HepG2 (cell line): ENCODE measurements at regions not wholly inside any gene's neighbourhood (a gene's known extent, or its start where the extent isn't known, plus 50 kb on each side); places are given as distances from the start of the nearest gene placed in this dataset.

Experiments
- ATAC-seq: fragments of 200-7000 bp; cut with Tn5 transposase; 3 replicates; pipeline ENCODE4 v1.9.1; 2020; ENCODE audit warnings: mild to moderate bottlenecking, moderate library complexity
- BruUV-seq: library from RNA; stranded (reverse); fragments of 400-500 nt; replicated peaks from 2 replicates; lab custom pipeline; 2021; lab: Mats Ljungman, UMichigan
- CTCF ChIA-PET: fragments of 300-600 bp; formaldehyde crosslinking; extraction: SDS; loops from one replicate; lab custom pipeline; 2021; ENCODE audit warnings: low total read pairs, inconsistent platforms, low intra/inter-chr PET ratio; lab: Yijun Ruan, JAX
- POLR2A ChIA-PET: fragments of 350-600 bp; sonication (Branson Sonifier 250); formaldehyde crosslinking; loops from one replicate; lab custom pipeline; 2020; ENCODE audit warnings: antibody characterized with exemption, inconsistent platforms; lab: Yijun Ruan, JAX
- DNase-seq: peaks from one replicate; pipeline ENCODE4 v3.0.0-alpha.2; 2015; ENCODE audit warnings: low spot score
- FAIRE-seq: peaks from 3 replicates; lab custom pipeline; 2011; peaks lifted over from hg19 to GRCh38; lab: Jason Lieb, UNC
- H2AFZ ChIP-seq: one replicate; pipeline ENCODE4 v1.6.1; 2011; ENCODE audit warnings: low read length, inconsistent platforms
- H3K27ac ChIP-seq: fragments of 300-600 bp; 3 replicates; pipeline ENCODE4 v1.8.0; 2011; ENCODE audit warnings: mixed run types, mild to moderate bottlenecking, mixed read lengths, low read length, inconsistent platforms; ENCODE audit not compliant: insufficient read depth; ENCODE audit errors: extremely low read length
- H3K27me3 ChIP-seq, 2 experiments: fragments of 200-600 bp in 1 of 2; 2 replicates in 1 of 2; 3 replicates in 1 of 2; pipeline versions ENCODE4 v1.6.0 to v1.8.0; 2011; ENCODE audit warnings: low read length in 2 of 2, mild to moderate bottlenecking in 2 of 2, moderate library complexity in 2 of 2, inconsistent platforms in 1 of 2; ENCODE audit not compliant: insufficient read depth in 2 of 2, control insufficient read depth in 1 of 2
- H3K36me3 ChIP-seq, 2 experiments: fragments of 200-600 bp in 1 of 2; replicated peaks in 1 of 2; 2 replicates in 1 of 2; 3 replicates in 1 of 2; pipeline versions ENCODE4 v1.5.1 to v1.8.0; 2011; ENCODE audit warnings: low read length in 2 of 2, inconsistent platforms in 1 of 2; ENCODE audit not compliant: insufficient read depth in 2 of 2, control insufficient read depth in 1 of 2
- H3K4me1 ChIP-seq: 2 replicates; pipeline ENCODE4 v1.5.1; 2012; ENCODE audit warnings: low read length, inconsistent platforms; ENCODE audit not compliant: insufficient read depth
- H3K4me2 ChIP-seq: 2 replicates; pipeline ENCODE4 v1.6.0; 2011; ENCODE audit warnings: low read depth, low read length, inconsistent platforms
- H3K4me3 ChIP-seq, 3 experiments: fragments of 200-600 bp in 1 of 3; sonication (generic), shearing (Covaris generic) in 1 of 3; replicated peaks in 1 of 3; 2 replicates each; pipeline ENCODE4 v1.5.1; 2011 to 2016; ENCODE audit warnings: low read length in 3 of 3, inconsistent platforms in 2 of 3, low read depth in 2 of 3, mild to moderate bottlenecking in 2 of 3, control low read depth in 1 of 3, mixed read lengths in 1 of 3; ENCODE audit not compliant: insufficient read depth in 1 of 3
- H3K79me2 ChIP-seq: one replicate; pipeline ENCODE4 v1.6.1; 2011; ENCODE audit warnings: low read length, inconsistent platforms; ENCODE audit not compliant: insufficient read depth
- H3K9ac ChIP-seq: 2 replicates; pipeline ENCODE4 v1.6.0; 2011; ENCODE audit warnings: mild to moderate bottlenecking, low read depth, low read length, inconsistent platforms; ENCODE audit not compliant: insufficient read depth
- H3K9me3 ChIP-seq: 2 replicates; pipeline ENCODE4 v1.5.1; 2012; ENCODE audit warnings: mild to moderate bottlenecking, low read length
- H4K20me1 ChIP-seq: 2 replicates; pipeline ENCODE4 v1.6.0; 2011; ENCODE audit warnings: inconsistent platforms, mild to moderate bottlenecking, low read length, moderate library complexity; ENCODE audit not compliant: insufficient read depth
- DR1 ChIP-seq: sonication (generic); formaldehyde crosslinking; IDR thresholded peaks from 2 replicates; pipeline ENCODE4 v1.8.0; 2021; ENCODE audit warnings: mild to moderate bottlenecking, missing genetic modification reagents, inconsistent platforms
- EEA1 ChIP-seq: sonication (generic); formaldehyde crosslinking; IDR thresholded peaks from 2 replicates; pipeline ENCODE4 v1.5.1; 2020; ENCODE audit warnings: mild to moderate bottlenecking, missing genetic modification reagents, borderline replicate concordance
- EED ChIP-seq: sonication (generic); formaldehyde crosslinking; IDR thresholded peaks from 2 replicates; pipeline ENCODE4 v1.5.0; 2020; ENCODE audit warnings: mild to moderate bottlenecking, missing genetic modification reagents
- EP300 ChIP-seq, 3 experiments: sonication (generic) in 1 of 3; formaldehyde crosslinking in 1 of 3; IDR thresholded peaks; 2 replicates each; pipeline versions ENCODE4 v1.5.1 to v1.6.1; 2011 to 2020; ENCODE audit warnings: low read depth in 2 of 3, low read length in 2 of 3, borderline replicate concordance in 1 of 3, improper control_type of control experiment in 1 of 3, mild to moderate bottlenecking in 1 of 3, missing genetic modification reagents in 1 of 3, moderate library complexity in 1 of 3
- FOXC1 ChIP-seq: sonication (generic); formaldehyde crosslinking; IDR thresholded peaks from 2 replicates; pipeline ENCODE4 v1.8.0; 2022; ENCODE audit warnings: mild to moderate bottlenecking, missing genetic modification reagents, borderline replicate concordance
- NPAS2 ChIP-seq: sonication (generic); formaldehyde crosslinking; IDR thresholded peaks from 2 replicates; pipeline ENCODE4 v1.8.0; 2022; ENCODE audit warnings: mild to moderate bottlenecking, missing genetic modification reagents, borderline replicate concordance
- PTBP1 ChIP-seq: fragments of 200-400 bp; formaldehyde crosslinking; IDR thresholded peaks from 2 replicates; pipeline ENCODE4 v1.6.1; 2018; ENCODE audit warnings: low read length, low read depth; ENCODE audit not compliant: poor library complexity, severe bottlenecking
- SCMH1 ChIP-seq: sonication (generic); formaldehyde crosslinking; IDR thresholded peaks from 2 replicates; pipeline ENCODE4 v1.9.0; 2021; ENCODE audit warnings: missing genetic modification reagents, mild to moderate bottlenecking, borderline replicate concordance
- SOX5 ChIP-seq: IDR thresholded peaks from 2 replicates; pipeline ENCODE4 v1.6.1; 2016; ENCODE audit warnings: borderline replicate concordance
- ZNF501 ChIP-seq: sonication (generic); formaldehyde crosslinking; IDR thresholded peaks from 2 replicates; pipeline ENCODE4 v1.5.1; 2020; ENCODE audit warnings: mild to moderate bottlenecking, moderate library complexity, missing genetic modification reagents
- ZNF614 ChIP-seq: IDR thresholded peaks from 2 replicates; pipeline ENCODE4 v1.6.1; 2018; ENCODE audit warnings: missing biosample characterization, missing genetic modification reagents, inconsistent platforms, borderline replicate concordance
- ZNF724P ChIP-seq: sonication (generic); formaldehyde crosslinking; IDR thresholded peaks from 2 replicates; pipeline ENCODE4 v1.8.0; 2022; ENCODE audit warnings: missing genetic modification reagents, borderline replicate concordance
- WGBS: methylation state at CpG from one replicate; pipeline ENCODE4 v1.1.6; 2017; ENCODE audit warnings: low lambda C conversion rate; 5-methylcytosine and 5-hydroxymethylcytosine counted together
- in situ Hi-C: cut with HindIII; loops from 2 replicates; pipeline ENCODE4 v1.10.0; 2017; ENCODE audit warnings: low pct_unique_long_range_greater_than_20kb; ENCODE audit not compliant: extremely low pct_ligation_motif_present
- intact Hi-C: fragments of 100-400 bp; cut with micrococcal nuclease; formaldehyde crosslinking; loops from one replicate; pipeline ENCODE4 v1.10.0; 2022; ENCODE audit not compliant: unreplicated experiment
- TF ChIP-seq, protein P1 (sequence below): sonication (generic); formaldehyde crosslinking; conservative IDR thresholded peaks from 2 replicates; pipeline ENCODE4 v1.4.0; 2020; ENCODE audit warnings: missing genetic modification reagents
- TF ChIP-seq, protein P2 (sequence below): sonication (generic); formaldehyde crosslinking; IDR thresholded peaks from 2 replicates; pipeline ENCODE4 v1.5.0; 2020; ENCODE audit warnings: missing genetic modification reagents

DNA sequence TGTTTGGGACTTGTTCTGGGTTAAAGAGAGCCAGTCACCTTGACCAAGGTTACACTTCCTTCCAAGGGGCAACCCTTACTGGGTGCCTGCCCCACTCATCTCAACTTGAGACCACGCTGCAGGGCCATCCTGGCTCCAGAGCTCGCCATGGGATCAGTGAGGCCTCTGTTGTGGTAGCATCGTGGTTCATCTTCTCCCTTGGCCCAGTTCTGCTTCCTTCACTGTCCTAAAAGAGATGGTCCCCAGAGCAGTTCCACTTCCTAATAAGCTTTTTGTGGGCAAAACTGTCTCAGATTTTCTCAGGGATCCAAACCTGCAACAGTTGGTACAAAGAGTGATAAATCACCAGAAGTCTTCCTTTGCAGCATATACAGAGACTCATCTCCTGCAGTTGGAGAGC lies 165.9 kb upstream of the TMEM260 start:
- DNase-seq: no peak
- CTCF ChIA-PET: no interaction called here
- H3K9me3 ChIP-seq: no peaks in the 10 kb centered on the region
- ATAC-seq: no peak
- no peak overlapping the region for H3K9ac ChIP-seq
- TF ChIP-seq EP300 (IDR thresholded peaks at IDR 0.05; ENCODE audit: low read depth in 2 of 2, low read length in 2 of 2) (no peak), EP300 (CRISPR knock-in tag; IDR thresholded peaks at IDR 0.05; ENCODE audit: borderline replicate concordance) (no peak), NPAS2 (CRISPR knock-in tag) (no peak), SCMH1 (CRISPR knock-in tag) (no peak), PTBP1 (no peak), DR1 (CRISPR knock-in tag) (no peak), SOX5 (CRISPR knock-in tag) (no peak), ZNF614 (CRISPR knock-in tag) (no peak), EEA1 (CRISPR knock-in tag) (no peak), ZNF724P (CRISPR knock-in tag) (no peak), FOXC1 (CRISPR knock-in tag) (no peak), ZNF501 (CRISPR knock-in tag) (no peak), EED (CRISPR knock-in tag) (no peak)
- TF ChIP-seq, protein P1, sequence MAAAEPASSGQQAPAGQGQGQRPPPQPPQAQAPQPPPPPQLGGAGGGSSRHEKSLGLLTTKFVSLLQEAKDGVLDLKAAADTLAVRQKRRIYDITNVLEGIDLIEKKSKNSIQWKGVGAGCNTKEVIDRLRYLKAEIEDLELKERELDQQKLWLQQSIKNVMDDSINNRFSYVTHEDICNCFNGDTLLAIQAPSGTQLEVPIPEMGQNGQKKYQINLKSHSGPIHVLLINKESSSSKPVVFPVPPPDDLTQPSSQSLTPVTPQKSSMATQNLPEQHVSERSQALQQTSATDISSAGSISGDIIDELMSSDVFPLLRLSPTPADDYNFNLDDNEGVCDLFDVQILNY (CRISPR knock-in tag): no peak
- TF ChIP-seq, protein P2, sequence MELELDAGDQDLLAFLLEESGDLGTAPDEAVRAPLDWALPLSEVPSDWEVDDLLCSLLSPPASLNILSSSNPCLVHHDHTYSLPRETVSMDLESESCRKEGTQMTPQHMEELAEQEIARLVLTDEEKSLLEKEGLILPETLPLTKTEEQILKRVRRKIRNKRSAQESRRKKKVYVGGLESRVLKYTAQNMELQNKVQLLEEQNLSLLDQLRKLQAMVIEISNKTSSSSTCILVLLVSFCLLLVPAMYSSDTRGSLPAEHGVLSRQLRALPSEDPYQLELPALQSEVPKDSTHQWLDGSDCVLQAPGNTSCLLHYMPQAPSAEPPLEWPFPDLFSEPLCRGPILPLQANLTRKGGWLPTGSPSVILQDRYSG (CRISPR knock-in tag): no peak
- POLR2A ChIA-PET: no interaction called here
- no peaks in the 10 kb centered on the region for H3K27me3 ChIP-seq
- H3K79me2 ChIP-seq: no peaks in the 10 kb centered on the region
- WGBS: 18% methylated on average over 2 of the region's 3 CpGs
- in situ Hi-C loops: no loop called here
- H2AFZ ChIP-seq: no peak overlapping the region
- H3K4me1 ChIP-seq: no peaks in the 10 kb centered on the region
- H3K4me2 ChIP-seq: no peak overlapping the region
- intact Hi-C loops: no loop called here
- BruUV-seq: no TSS peak
- no peak overlapping the region for H3K27ac ChIP-seq
- no peaks in the 10 kb centered on the region for H3K36me3 ChIP-seq
- H3K4me3 ChIP-seq: no peak overlapping the region
- no peak for FAIRE-seq
- H4K20me1 ChIP-seq: no peaks in the 10 kb centered on the region
